ENCODE measurements at regions not wholly inside any gene's neighbourhood (a gene's known extent, or its start where the extent isn't known, plus 50 kb on each side); places are given as distances from the start of the nearest gene placed in this dataset.

GRCh38 chr5:118017536-118017935, 970.8 kb downstream of the DTWD2 start:
- H3K27me3 ChIP-seq (ENCODE audit: control insufficient read depth, insufficient read depth, low read length): no peaks in the 10 kb centered on the region
- Mint-ChIP-seq H3K36me3 (peaks cover 5% of the 10 kb centered on the region), H3K4me3 (no peak overlapping the region), H3K27ac (no peak overlapping the region), H3K27me3 (ENCODE audit: low read depth in 2 of 2) (no peaks in the 10 kb centered on the region), H3K9me3 (peaks cover 6 to 14% of the 10 kb centered on the region in 2 donors), H3K4me1 (no peaks in the 10 kb centered on the region)
- H3K4me1 ChIP-seq (ENCODE audit: control insufficient read depth, insufficient read depth, low read length): no peaks in the 10 kb centered on the region
- H3K36me3 ChIP-seq (ENCODE audit: control insufficient read depth, insufficient read depth, low read length): no peaks in the 10 kb centered on the region
- H3K9me3 ChIP-seq (ENCODE audit: control insufficient read depth, insufficient read depth, low read length): peaks cover 2% of the 10 kb centered on the region
- H3K4me3 ChIP-seq (ENCODE audit: low read length): no peak overlapping the region
- ATAC-seq (no peak), DNase-seq (no peak)
- TF ChIP-seq CTCF (IDR thresholded peaks at IDR 0.05): no peak
- 75% methylated on average over 4 of the region's 5 CpGs for WGBS (ENCODE audit: insufficient coverage)
- H3K27ac ChIP-seq (ENCODE audit: low read length): no peak overlapping the region
- intact Hi-C loops (cut with micrococcal nuclease): no loop called here

GRCh38 chr5:118016396-118016795, 972.0 kb downstream of the DTWD2 start:
- no peak for ATAC-seq
- Histone ChIP-seq H3K9me3 (ENCODE audit: control insufficient read depth, insufficient read depth, low read length) (peaks cover 2% of the 10 kb centered on the region), H3K27me3 (ENCODE audit: control insufficient read depth, insufficient read depth, low read length) (no peaks in the 10 kb centered on the region), H3K36me3 (ENCODE audit: control insufficient read depth, insufficient read depth, low read length) (no peaks in the 10 kb centered on the region), H3K4me1 (ENCODE audit: control insufficient read depth, insufficient read depth, low read length) (no peaks in the 10 kb centered on the region), H3K27ac (ENCODE audit: low read length) (no peak overlapping the region), H3K4me3 (ENCODE audit: low read length) (no peak overlapping the region)
- Mint-ChIP-seq H3K36me3 (peaks cover 5% of the 10 kb centered on the region), H3K27ac (no peak overlapping the region), H3K27me3 (ENCODE audit: low read depth in 2 of 2) (no peaks in the 10 kb centered on the region), H3K4me1 (no peaks in the 10 kb centered on the region), H3K9me3 (peaks cover 5 to 15% of the 10 kb centered on the region in 2 donors), H3K4me3 (no peak overlapping the region)
- TF ChIP-seq CTCF (IDR thresholded peaks at IDR 0.05): no peak
- DNase-seq: no peak
- intact Hi-C loops (cut with micrococcal nuclease): no loop called here

- H3K9me3 ChIP-seq (ENCODE audit: control insufficient read depth, insufficient read depth, low read length): peaks cover 2% of the 10 kb centered on the region
- H3K4me3 Mint-ChIP-seq: no peak overlapping the region
- no peaks in the 10 kb centered on the region for H3K36me3 ChIP-seq (ENCODE audit: control insufficient read depth, insufficient read depth, low read length)
- ATAC-seq (no peak), DNase-seq (no peak)
- H3K27ac ChIP-seq (ENCODE audit: low read length): no peak overlapping the region
- no peaks in the 10 kb centered on the region for H3K4me1 Mint-ChIP-seq
- intact Hi-C loops (cut with micrococcal nuclease): no loop called here
- no peaks in the 10 kb centered on the region for H3K27me3 Mint-ChIP-seq (ENCODE audit: low read depth in 2 of 2)
- no peak overlapping the region for H3K4me3 ChIP-seq (ENCODE audit: low read length)
- no peak for TF ChIP-seq CTCF (IDR thresholded peaks at IDR 0.05)
- H3K36me3 Mint-ChIP-seq: peaks cover under 1% of the 10 kb centered on the region
- peaks cover 9 to 11% of the 10 kb centered on the region in 2 donors for H3K9me3 Mint-ChIP-seq
- no peak overlapping the region for H3K27ac Mint-ChIP-seq
- no peaks in the 10 kb centered on the region for H3K27me3 ChIP-seq (ENCODE audit: control insufficient read depth, insufficient read depth, low read length)
- WGBS (ENCODE audit: insufficient coverage): 80% methylated on average over 1 of the region's 2 CpGs
- no peaks in the 10 kb centered on the region for H3K4me1 ChIP-seq (ENCODE audit: control insufficient read depth, insufficient read depth, low read length)
Observed at GRCh38 chr5:118015511-118015910, 972.8 kb downstream of the DTWD2 start.

GRCh38 chr5:118009741-118010297, 978.5 kb downstream of the DTWD2 start:
- Histone ChIP-seq H3K4me1 (ENCODE audit: control insufficient read depth, insufficient read depth, low read length) (no peaks in the 10 kb centered on the region), H3K27ac (ENCODE audit: low read length) (no peak overlapping the region), H3K36me3 (ENCODE audit: control insufficient read depth, insufficient read depth, low read length) (no peaks in the 10 kb centered on the region), H3K27me3 (ENCODE audit: control insufficient read depth, insufficient read depth, low read length) (no peaks in the 10 kb centered on the region), H3K4me3 (ENCODE audit: low read length) (no peak overlapping the region), H3K9me3 (ENCODE audit: control insufficient read depth, insufficient read depth, low read length) (no peaks in the 10 kb centered on the region)
- intact Hi-C loops (cut with micrococcal nuclease): no loop called here
- H3K9me3 Mint-ChIP-seq: peaks cover 10 to 11% of the 10 kb centered on the region in 2 donors
- H3K4me3 Mint-ChIP-seq: no peak overlapping the region
- H3K27me3 Mint-ChIP-seq (ENCODE audit: low read depth in 2 of 2): no peaks in the 10 kb centered on the region
- H3K4me1 Mint-ChIP-seq: no peaks in the 10 kb centered on the region
- H3K36me3 Mint-ChIP-seq: no peaks in the 10 kb centered on the region
- TF ChIP-seq CTCF (IDR thresholded peaks at IDR 0.05): no peak
- WGBS (ENCODE audit: insufficient coverage): 90% methylated on average over 1 of the region's 1 CpG
- DNase-seq (no peak), ATAC-seq (no peak)
- no peak overlapping the region for H3K27ac Mint-ChIP-seq
